ENCODE measurements at regions not wholly inside any gene's neighbourhood (a gene's known extent, or its start where the extent isn't known, plus 50 kb on each side); places are given as distances from the start of the nearest gene placed in this dataset.

GRCh38 chr10:108187408-108188012 is 1023.0 kb upstream of the SORCS1 start:
- ChIA-PET CTCF (interaction anchor here (0.5 to 0.9 kb wide), 2 partner anchors 17 to 1999 kb away, joined by 5 read pairs; no protein-coding TSS in a partner anchor), POLR2A (no interaction called here)
- TF ChIP-seq HOXC10 (CRISPR knock-in tag; IDR thresholded peaks at IDR 0.05) (no peak), ZNF248 (tag by site-specific recombination; IDR thresholded peaks at IDR 0.05) (no peak), ZBTB49 (tag by site-specific recombination; IDR thresholded peaks at IDR 0.05; ENCODE audit: low read depth) (no peak), ZNF513 (tag by site-specific recombination; IDR thresholded peaks at IDR 0.05) (no peak), ZNF626 (tag by site-specific recombination; IDR thresholded peaks at IDR 0.05) (no peak), PATZ1 (tag by site-specific recombination; IDR thresholded peaks at IDR 0.05) (no peak), SP3 (tag by site-specific recombination; IDR thresholded peaks at IDR 0.05) (no peak), ZNF639 (tag by site-specific recombination; IDR thresholded peaks at IDR 0.05) (no peak), ZFP41 (tag by site-specific recombination; IDR thresholded peaks at IDR 0.05; ENCODE audit: borderline replicate concordance) (no peak), MYNN (tag by site-specific recombination; IDR thresholded peaks at IDR 0.05; ENCODE audit: borderline replicate concordance) (no peak), ZNF600 (tag by site-specific recombination; IDR thresholded peaks at IDR 0.05) (no peak), ZNF473 (tag by site-specific recombination; IDR thresholded peaks at IDR 0.05) (no peak), TSHZ1 (tag by site-specific recombination; IDR thresholded peaks at IDR 0.05; ENCODE audit: borderline replicate concordance) (no peak), YY1 (tag by site-specific recombination; IDR thresholded peaks at IDR 0.05) (no peak), ZNF184 (tag by site-specific recombination; IDR thresholded peaks at IDR 0.05) (no peak), ZNF596 (tag by site-specific recombination; IDR thresholded peaks at IDR 0.05) (no peak), ZNF692 (tag by site-specific recombination; IDR thresholded peaks at IDR 0.05) (no peak), ZNF148 (tag by site-specific recombination; IDR thresholded peaks at IDR 0.05; ENCODE audit: borderline replicate concordance) (no peak)
- Histone ChIP-seq H3K36me3 (ENCODE audit: control insufficient read depth in 2 of 2, insufficient read depth in 1 of 2, low read length in 2 of 2) (no peaks in the 10 kb centered on the region), H3K27ac (ENCODE audit: extremely low read depth, low read depth, low read length) (no peak overlapping the region), H3K4me1 (ENCODE audit: control insufficient read depth, insufficient read depth, low read length) (no peaks in the 10 kb centered on the region), H3K4me3 (ENCODE audit: low read depth, low read length) (no peak overlapping the region), H3K9me3 (ENCODE audit: control insufficient read depth, insufficient read depth, low read depth, low read length) (no peaks in the 10 kb centered on the region)
